GM21786 (cell line): ENCODE measurements at regions not wholly inside any gene's neighbourhood (a gene's known extent, or its start where the extent isn't known, plus 50 kb on each side); places are given as distances from the start of the nearest gene placed in this dataset.

Source experiments
- ATAC-seq: cut with Tn5 transposase; IDR thresholded peaks from one replicate; pipeline ENCODE4 v1.9.1; 2021; ENCODE audit not compliant: unreplicated experiment

DNA sequence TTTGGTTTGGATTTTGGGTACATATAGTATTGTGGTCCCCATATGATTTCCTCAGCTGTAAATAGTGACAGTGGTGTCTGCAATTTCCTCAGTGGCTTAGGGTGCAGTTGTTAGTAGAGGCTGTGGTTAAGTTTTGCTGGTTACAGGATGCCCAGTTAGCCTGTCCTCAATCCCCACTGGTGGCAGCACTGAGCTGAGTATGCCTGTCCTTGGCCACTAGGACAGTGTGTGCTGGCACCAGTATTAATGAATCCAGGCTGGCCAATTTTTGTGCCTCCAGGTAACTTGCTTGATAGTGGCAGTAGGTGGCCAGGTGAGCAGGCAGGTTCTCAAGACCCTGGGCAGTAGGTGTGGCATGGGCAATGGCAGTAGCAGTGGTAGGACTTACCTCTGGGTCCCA lies 973.1 kb downstream of the TMEM182 start:
- ATAC-seq, result no peak

DNA sequence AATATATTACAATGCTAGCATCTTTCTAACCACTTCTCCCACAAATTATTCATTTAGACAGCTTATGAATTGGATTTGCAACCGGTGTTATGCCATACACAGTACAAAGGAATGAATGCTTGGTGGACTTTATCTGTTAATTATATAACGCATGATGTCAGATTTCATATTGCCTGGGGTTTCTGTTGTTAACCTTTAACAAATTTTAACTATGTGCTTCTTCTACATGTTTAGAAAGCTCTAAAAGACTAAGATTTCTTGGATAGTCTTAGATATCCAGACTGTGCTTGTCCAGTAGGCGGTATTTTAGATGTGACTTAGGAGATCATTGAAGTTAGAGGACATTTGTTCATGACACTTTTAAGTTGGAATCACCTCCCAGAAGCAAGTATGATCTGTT lies 976.3 kb downstream of the TMEM182 start:
- no peak for ATAC-seq

DNA sequence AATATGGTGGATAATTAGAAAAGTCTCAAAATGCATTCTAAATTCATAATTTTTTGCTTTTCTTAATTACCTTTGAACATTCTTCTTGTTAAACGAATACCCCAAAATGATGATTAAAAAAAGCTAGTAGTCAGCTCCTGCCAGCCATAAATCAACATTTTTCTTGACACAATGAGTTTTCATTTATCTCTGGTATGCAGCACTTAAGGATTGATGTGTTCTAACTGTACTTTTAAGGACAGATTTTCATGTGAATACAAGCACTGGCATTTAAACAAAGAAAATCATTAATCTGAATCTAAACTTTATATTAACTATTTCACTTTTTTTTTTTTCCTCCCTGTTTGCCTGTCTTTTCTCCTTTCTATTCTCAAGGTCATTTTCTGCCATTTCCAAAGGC lies 976.8 kb downstream of the TMEM182 start:
- ATAC-seq, result no peak

DNA sequence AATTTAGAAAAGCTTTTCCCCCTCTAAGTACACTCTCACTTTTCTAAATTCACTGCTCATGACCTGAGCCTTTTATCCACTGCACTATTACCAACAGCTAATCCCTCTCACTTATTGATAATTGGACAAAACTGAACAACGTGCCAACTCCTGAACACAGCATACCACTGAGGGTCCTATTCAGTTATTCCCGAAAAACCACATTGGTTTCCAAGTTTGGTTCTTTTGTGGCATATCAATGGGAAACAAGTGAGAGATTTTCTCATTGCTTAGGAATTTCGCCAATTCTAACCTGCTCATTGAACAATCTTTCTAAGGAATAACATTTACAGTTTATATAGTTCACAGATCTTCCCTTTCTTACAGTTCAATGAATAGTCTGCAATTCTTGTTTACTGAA lies 977.4 kb downstream of the TMEM182 start:
- ATAC-seq, result no peak

DNA sequence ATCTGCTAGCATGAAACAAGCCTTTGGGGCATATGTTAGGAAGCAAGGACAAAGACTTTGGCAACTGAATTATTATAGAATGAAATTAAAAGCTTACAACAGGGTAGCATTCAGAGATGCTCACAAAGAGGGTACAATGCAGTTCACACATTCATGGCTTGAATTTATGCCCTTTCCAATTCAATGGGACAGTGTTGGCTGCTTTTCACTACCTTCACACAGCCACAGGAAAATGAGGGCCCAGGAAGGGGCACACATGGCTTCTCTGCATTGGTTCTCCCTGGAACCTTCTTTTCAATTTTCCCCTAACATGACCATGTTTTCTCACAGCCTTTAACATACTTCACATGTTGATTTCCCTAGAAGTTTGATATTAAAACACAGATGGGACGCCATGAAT lies 978.1 kb downstream of the TMEM182 start:
- ATAC-seq, result no peak

DNA sequence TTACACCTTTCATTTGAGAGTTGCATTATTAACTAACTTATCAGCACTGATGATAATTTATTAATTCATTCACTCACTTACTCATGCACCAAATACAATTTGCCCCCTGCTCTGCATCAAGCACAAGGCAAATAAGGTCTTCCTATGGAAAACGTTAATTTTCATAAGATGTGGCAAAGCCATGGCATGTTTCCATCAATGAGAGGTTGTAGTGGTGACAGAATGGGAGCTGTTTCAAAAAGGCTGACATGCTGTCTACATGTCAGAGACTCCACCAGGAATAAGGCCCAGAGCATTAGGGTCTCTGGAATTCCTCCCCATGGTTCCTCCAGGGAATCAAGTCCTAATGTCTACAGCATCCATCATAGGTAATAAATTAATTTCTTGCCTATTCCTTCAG lies 978.8 kb downstream of the TMEM182 start:
- no peak for ATAC-seq

DNA sequence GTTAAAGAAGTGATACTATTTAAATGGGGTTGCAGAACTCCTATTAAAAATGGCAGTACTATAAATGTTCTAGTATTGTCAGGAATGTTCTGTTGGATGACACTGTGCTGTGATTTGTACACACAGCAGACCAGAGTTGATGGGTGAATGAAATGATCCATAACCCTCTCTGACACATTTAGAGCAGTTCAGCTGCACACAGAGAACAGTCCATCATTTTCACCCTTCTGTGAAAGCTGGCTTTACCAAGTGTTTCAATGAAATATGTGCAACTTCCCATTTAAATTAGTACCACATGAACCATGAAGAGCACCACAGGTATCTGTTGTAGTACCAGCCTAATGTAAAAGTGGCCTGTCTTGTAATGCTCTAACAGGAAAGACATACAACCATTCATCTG lies 981.4 kb downstream of the TMEM182 start:
- no peak for ATAC-seq

DNA sequence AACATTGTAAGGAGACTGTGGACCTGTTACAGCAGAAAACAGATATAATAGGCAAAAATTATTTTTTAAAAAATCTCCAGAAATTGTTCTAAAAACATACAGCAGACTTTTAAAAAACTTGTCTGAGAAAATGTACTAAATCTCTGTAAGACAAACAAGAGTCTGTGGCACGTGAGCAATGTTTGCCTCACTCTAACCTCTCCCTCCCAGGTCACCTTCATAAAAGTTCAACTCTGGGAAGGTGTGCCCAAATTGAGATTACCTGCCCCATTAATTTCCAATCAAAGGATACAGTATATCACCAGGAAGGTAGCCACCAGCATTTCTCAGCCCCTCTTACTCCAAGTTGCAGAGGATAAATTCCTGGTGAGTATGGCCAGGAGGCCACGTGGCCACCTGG lies 992.7 kb downstream of the TMEM182 start:
- no peak for ATAC-seq

DNA sequence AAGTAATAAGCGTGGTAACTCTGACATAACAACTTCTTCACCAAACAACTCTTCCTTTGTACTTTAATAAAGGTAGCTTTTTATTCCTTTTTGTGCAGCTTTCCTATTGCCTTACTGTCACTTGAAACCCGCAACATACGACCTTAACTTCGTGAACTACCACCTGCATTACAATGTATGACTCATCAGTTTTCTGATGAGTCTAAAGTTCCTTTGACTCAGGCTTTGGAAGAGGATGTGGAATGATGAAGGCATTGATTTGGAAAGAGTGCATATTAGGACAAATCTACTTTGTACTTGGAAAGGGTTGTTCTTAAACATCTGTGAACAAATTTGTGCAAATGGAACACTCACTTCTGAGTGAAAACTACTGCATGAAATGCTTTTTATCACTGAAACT lies 1012.1 kb downstream of the TMEM182 start:
- no peak for ATAC-seq

DNA sequence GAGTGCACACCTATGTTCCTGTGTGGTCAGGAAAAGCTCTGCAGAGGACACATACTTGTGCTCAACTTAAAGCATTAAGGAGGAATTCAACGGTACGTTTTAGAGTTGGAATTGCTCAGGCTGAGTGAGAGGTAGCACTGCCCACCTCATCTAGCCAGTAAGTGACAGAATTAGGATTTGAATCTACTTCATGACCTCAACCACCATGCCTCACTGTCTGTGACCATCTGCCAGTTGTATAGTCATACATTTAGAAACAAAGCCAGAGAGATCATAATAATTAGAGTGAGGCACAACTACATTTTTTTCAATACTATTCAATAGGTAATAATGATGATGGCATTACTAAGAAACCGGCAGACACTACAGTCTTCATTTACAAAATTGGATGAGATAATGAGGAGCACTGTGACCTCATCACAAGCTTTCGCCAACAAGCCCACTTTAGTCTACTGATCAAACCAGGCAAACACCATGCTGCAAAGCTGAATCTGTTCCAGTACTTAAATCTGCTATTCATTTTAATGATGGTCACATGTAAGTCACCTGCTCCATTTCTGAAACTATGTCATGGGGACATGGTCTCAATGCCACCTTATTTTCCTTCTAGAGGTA lies 1018.4 kb downstream of the TMEM182 start:
- ATAC-seq, result no peak

DNA sequence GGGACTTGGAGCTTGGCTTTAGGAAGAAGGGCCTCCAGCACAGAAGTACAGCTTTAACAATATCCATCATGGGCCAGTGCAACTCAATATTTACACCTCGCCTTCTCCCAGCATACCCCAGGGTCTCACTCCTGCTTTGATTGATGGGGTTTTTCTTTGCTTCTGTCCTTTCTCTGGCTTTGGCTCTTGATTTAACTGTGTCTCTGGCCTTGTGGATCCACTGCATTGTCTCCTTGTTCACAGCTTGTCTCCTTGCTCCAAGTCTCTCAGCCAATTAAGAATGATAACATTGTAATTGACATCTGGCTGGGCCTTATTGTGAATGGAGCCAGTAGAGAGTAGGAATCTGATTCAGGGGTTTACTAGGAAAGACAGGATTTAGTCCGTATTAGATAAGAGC lies 1019.5 kb downstream of the TMEM182 start:
- ATAC-seq, result no peak

DNA sequence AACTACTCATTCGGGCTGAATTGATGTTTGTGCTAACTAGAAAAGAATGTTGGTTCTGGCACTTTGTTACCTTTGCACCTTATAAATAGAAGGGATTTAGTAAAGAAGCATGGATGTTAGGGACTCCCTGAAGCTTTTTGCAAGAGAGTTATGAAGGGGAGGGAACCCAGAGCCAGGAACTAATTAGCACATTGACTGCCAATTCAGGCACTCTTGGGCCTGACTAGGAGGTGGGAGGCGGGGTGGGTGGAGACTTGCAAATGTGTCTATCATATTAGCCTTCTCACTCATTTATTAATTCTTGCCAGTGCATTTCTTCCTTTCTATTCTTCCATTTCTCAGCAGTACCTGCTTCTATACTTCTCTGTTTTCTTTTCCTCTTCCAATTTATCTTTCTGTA lies 1022.4 kb downstream of the TMEM182 start:
- ATAC-seq, result no peak

DNA sequence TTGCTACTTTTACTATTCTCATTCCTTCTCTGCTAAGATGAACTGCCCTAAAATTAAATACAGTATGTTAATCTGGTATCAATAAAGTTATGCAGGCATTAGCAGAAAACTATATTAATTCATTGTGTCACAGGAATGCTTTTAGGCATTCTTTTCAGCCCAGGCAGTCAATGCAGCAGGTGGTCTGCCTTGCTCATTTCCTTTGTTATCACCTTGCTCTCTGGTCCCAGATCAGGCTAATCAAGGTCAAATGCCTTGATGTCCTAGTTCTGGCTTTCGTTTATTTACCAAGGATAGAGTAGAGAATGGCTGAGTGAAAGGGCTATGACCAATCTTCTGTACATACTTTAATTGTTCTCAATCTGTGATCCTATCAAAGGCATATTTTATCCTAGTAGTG lies 1023.6 kb downstream of the TMEM182 start:
- ATAC-seq, result no peak

DNA sequence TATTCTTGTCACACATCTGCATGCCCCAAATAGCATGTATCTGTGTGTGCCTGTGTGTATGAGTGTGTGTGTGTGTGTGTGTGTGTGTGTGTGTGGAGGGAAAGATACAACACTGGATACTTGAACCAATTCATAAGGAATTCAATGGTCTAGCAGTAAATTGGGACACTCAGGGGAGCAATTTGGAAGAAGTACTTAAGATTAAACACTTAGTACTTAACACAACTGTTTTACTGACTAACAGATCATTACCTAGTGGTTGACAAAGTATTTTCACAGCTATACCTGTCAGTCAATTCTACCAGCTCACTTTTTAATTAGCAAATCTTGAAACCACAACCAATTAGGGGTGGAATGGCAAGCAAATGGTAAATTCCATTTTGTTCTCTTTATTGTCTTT lies 1024.1 kb downstream of the TMEM182 start:
- no peak for ATAC-seq

DNA sequence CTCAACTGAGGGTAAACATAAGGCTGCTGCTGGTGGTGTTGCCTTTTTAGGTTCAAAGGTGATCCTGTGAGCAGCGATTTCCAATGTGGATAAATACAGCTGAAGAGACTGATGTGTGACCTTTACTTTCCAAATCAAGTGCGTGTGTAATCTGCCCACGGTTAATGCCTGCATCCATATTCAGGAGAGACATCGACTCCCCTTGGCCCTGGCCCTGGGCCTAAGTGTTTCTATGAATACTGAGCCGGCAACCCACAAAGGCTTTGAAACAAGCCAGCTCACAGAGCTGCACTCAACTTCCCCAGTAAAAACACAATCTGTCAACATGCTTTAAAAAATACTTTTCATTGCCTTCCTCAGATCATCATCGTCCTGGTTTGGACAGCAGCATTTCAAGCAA lies 1026.6 kb downstream of the TMEM182 start:
- ATAC-seq, result no peak

DNA sequence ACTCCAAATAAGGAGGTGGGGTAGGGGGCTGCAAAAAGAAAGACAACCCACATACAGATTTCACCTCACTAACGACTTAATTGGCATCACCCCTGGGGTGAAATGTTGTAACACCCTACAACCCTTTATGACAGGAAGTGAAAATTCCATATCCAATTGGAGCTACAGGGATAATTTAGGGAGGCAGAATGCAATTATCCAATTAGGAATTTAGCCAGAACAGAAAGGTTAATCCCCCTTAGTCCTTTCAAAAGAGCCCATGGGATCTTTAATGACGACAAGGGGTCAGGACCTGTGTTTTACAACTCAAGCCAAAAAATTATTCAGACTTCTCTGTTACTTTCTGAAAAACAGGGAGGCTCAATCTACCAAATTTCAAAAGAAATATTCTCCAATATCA lies 1027.1 kb downstream of the TMEM182 start:
- no peak for ATAC-seq

DNA sequence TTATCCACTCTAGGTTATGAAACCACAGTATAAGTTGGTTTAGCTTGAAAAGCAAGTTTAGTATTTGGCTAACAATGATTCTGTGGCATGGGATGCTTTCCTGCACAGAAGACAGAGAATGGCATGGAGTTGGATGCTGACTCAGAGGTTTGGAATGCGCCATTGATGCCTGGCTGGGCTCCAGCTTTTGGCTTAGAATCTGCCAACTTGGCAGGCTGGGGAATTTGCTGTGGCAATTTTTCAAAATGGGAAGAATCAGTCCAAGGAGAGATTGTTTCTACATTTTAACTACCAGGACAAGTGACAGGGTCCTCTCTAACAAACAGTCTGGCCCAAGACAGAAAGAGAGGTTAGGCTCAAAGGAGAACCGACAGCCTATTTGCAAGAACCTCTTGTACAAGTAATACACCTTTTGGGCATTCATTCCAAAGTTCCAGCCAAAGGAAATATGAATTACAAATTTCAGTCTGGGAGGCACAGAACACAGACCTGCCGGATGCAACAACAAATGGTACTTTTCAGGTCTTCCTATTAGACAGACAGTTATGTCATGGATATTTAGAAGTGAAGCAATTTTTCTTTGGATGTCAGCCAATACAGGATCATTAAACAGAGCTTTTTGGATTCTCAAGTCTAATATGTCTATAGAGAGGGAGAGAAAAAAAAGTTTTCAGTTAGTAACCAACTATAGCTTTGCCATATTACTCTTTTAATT lies 1027.7 kb downstream of the TMEM182 start:
- no peak for ATAC-seq

DNA sequence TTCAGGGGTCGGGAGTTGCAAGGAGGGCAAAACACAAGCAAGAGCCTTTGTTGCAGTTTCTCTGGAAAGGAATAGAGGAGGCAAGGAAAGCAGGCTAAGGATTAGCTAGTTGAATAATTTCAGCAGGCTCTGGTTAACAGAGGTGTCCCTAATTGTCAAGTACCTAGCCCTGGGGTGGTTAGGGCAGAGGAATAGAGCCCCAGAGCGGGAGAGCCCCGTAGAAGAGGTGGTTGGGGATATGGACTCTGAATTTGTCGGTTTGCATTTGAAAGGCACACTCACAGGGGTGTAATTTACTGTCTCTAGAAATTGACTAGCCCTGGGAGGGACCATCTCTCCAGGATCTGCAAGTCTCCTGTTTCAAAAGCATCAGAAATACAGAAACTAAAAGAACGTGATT lies 1030.2 kb downstream of the TMEM182 start:
- no peak for ATAC-seq

DNA sequence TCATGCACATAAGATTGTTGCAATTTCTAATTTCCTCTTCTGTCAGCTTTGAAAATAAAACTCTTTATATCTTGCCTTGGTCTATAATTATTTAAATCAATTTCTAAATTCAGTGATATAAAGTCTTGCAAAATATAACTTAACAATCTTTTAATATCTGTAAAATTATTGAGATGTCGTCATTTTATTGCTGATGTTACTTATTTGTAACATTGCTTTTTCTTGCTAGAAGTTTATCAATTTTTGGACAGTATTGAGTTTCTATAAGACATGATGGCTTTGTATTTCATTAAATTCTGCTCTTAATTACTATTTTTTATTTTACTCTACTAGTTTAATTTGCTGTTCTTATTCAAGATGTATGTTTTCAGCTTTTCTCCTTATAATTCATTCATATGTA lies 1036.5 kb downstream of the TMEM182 start:
- ATAC-seq, result no peak

DNA sequence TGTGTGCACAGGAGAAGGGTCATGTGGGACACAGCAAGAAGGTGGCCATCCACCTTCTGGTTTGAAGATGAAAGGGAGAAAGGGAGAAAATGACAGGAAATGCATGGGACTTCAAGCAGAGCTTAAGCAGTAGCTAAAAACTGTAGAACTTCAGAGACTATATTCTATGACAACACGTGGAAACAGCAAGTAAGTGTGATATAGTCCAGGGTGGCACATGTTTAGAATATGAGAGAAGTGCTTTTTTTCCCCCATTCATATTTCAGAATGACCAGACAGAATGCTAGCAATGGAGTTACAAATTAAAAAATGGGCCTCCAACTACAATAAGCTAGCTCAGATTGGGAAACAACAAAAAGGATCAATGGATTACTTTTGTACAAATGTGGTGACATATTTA lies 1042.2 kb downstream of the TMEM182 start:
- no peak for ATAC-seq

DNA sequence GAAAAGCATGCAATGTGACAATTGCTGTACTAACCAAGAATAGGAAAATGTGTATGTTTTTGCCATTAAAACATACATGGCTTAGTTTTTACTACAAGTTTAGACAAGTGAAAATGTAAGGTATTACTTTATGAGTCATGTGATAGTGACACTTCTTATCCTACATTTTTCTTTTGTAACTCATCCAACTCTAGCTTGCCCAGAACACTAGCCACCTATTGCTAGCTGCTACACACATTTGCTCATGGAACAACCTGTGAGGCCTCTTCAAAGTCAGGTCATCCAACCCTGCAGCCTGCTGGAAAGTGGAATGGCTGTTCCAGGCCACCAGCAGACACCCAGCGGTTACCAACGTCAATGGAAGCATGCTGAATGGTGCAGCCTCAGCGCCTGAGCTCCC lies 1043.9 kb downstream of the TMEM182 start:
- ATAC-seq, result no peak

DNA sequence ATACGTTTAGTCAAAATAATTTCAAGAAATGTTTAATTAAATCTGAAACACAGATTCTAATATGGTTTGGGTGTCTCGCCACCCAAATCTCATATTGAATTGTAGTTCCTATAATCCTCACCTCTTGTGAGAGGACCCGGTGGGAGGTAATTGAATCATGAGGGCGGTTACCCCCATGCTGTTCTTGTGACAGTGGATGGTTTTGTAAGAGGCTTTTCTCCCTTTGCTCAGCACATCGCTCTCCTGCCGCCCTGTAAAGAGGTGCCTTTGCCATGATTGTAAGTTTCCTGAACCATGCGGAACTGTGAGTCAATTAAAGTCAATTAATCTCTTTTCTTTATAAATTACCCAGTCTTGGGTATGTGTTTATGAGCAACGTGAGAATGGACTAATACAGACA lies 1045.1 kb upstream of the POU3F3 start:
- no peak for ATAC-seq

DNA sequence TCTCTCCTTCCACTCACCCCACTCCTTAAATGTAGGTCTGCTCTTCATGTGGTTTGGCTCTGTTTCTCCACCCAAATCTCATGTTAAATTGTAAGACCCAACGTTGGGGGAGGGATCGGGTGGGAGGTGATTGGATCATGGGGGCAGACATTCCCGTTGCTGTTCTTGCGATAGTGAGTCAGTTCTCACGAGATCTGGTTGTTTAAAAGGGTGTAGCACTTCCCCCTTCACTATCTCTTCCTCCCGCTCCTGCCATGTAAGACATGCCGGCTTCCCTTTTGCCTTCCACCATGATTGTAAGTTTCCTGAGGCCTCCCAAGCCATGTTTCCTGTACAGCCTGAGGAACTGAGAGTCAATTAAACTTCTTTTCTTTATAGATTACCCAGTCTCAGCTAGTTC lies 1044.5 kb upstream of the POU3F3 start:
- ATAC-seq, result no peak
